CD4-positive, CD25-positive, alpha-beta regulatory T cell (primary cell): ENCODE measurements at regions not wholly inside any gene's neighbourhood (a gene's known extent, or its start where the extent isn't known, plus 50 kb on each side); places are given as distances from the start of the nearest gene placed in this dataset.

Experiments used
- ATAC-seq, 2 donors: fragments of 150-1000 bp; cut with Tn5 transposase; one replicate each; pipeline ENCODE4 v1.10.0; 2021; ENCODE audit warnings: low read depth in 2 of 2, moderate number of reproducible peaks in 2 of 2, moderate library complexity in 1 of 2
- DNase-seq, 3 donors: peaks; one replicate each; pipeline versions ENCODE4 v3.0.0 to v3.0.0-alpha.2; 2012 to 2022; ENCODE audit warnings: mixed read lengths in 1 of 3
- H3K27ac ChIP-seq: one replicate; pipeline ENCODE4 v1.7.0; 2013; ENCODE audit warnings: mild to moderate bottlenecking, low read length; ENCODE audit not compliant: insufficient read depth, poor library complexity, severe bottlenecking
- H3K27me3 ChIP-seq: one replicate; pipeline ENCODE4 v1.7.0; 2013; ENCODE audit warnings: low read length; ENCODE audit not compliant: control insufficient read depth, insufficient read depth
- H3K36me3 ChIP-seq: one replicate; pipeline ENCODE4 v1.7.0; 2013; ENCODE audit warnings: mild to moderate bottlenecking, low read length, moderate library complexity; ENCODE audit not compliant: control insufficient read depth, insufficient read depth
- H3K4me1 ChIP-seq: 2 replicates; pipeline ENCODE4 v1.7.0; 2013; ENCODE audit warnings: mild to moderate bottlenecking, low read length; ENCODE audit not compliant: insufficient read depth, control insufficient read depth, poor library complexity, severe bottlenecking
- H3K4me3 ChIP-seq: one replicate; pipeline ENCODE4 v1.7.0; 2013; ENCODE audit warnings: low read depth, mild to moderate bottlenecking, low read length, moderate library complexity
- H3K9me3 ChIP-seq, 2 experiments: 1 replicate in 1 of 2; 2 replicates in 1 of 2; pipeline ENCODE4 v1.7.0; 2013; ENCODE audit warnings: low read length in 2 of 2, mild to moderate bottlenecking in 1 of 2, moderate library complexity in 1 of 2; ENCODE audit not compliant: control insufficient read depth in 2 of 2
- H3K27ac Mint-ChIP-seq, 3 donors: one replicate each; pipeline ENCODE4 v1.8.0; 2020 to 2022; ENCODE audit warnings: mild to moderate bottlenecking in 3 of 3, mixed read lengths in 3 of 3, moderate library complexity in 2 of 3
- H3K27me3 Mint-ChIP-seq: one replicate; pipeline ENCODE4 v1.8.0; 2022; ENCODE audit warnings: mild to moderate bottlenecking, mixed read lengths
- H3K36me3 Mint-ChIP-seq: one replicate; pipeline ENCODE4 v1.8.0; 2020; ENCODE audit warnings: mixed read lengths
- H3K4me1 Mint-ChIP-seq, 4 donors: one replicate each; pipeline ENCODE4 v1.8.0; 2020 to 2022; ENCODE audit warnings: mixed read lengths in 4 of 4, mild to moderate bottlenecking in 1 of 4
- H3K4me3 Mint-ChIP-seq, 4 donors: one replicate each; pipeline ENCODE4 v1.8.0; 2020 to 2022; ENCODE audit warnings: mild to moderate bottlenecking in 4 of 4, mixed read lengths in 4 of 4, moderate library complexity in 3 of 4
- H3K9me3 Mint-ChIP-seq, 7 donors: one replicate each; pipeline ENCODE4 v1.8.0; 2020 to 2022; ENCODE audit warnings: mixed read lengths in 7 of 7, mild to moderate bottlenecking in 3 of 7, moderate library complexity in 2 of 7

DNA sequence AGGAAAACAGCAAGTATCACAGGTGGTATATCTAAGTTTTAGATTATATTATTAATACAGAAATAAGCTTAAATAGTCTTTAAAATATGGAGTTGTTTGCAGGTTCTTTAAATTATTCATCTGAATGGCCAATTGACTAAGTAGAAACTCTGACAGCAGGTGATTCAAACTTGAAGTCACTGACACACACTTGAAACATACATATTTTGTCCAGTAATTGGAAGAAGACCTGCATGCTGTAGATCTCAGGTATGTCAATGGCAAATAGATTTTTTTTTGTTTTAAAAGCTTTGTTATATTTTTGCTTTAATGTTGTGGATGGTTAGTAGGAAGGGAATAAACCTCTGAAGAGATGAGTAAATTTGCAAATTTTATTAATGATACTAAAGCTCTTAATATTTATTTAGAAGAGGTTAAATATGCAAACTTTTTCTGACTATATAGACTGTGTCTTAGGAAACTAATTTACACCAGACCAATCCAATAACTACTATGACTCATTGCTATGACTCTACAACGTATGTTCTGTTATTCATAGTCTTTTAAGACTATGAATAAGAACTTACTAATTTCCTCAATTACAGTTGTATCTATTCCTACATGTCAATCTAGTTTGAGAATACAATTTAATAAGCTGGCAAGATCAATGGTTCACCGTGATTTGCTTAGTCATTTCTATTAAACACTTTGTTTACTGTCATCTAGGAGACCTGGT, 53.9 kb upstream of the RORB start:
- H3K9me3 ChIP-seq = no peaks in the 10 kb centered on the region
- no peak overlapping the region for H3K4me3 ChIP-seq
- no peaks in the 10 kb centered on the region for H3K27me3 Mint-ChIP-seq
- no peaks in the 10 kb centered on the region for H3K4me1 Mint-ChIP-seq
- no peak overlapping the region for H3K27ac Mint-ChIP-seq
- H3K9me3 Mint-ChIP-seq = peaks cover 0 to 4% (median 0%) of the 10 kb centered on the region in 7 donors
- no peak overlapping the region for H3K4me3 Mint-ChIP-seq
- no peaks in the 10 kb centered on the region for H3K36me3 ChIP-seq
- H3K27me3 ChIP-seq = no peaks in the 10 kb centered on the region
- DNase-seq (no peak), ATAC-seq (no peak)
- no peaks in the 10 kb centered on the region for H3K36me3 Mint-ChIP-seq
- H3K4me1 ChIP-seq = no peaks in the 10 kb centered on the region
- H3K27ac ChIP-seq = no peak overlapping the region

DNA sequence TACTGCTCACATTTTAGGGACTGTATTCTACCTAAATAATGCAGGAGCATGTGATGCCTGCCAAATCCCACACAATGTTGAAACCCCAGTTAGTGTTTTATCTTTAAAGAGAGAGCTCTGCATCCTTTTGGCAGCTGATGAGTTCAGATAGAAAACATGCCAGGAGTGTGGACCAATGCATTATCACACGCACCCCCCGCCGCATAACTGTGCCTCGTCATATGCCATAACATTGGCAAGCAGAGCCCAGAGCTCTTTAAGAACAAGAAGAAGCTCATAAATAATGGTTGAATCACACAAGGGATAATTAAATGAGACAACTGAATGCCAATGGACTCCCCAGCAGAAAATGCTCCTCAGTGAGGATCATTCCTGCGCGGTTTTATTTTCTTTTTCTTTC, 52.8 kb upstream of the RORB start:
- Mint-ChIP-seq H3K9me3 (peaks cover 0 to 4% (median 0%) of the 10 kb centered on the region in 7 donors), H3K27ac (no peak overlapping the region), H3K36me3 (no peaks in the 10 kb centered on the region), H3K27me3 (no peaks in the 10 kb centered on the region), H3K4me3 (no peak overlapping the region), H3K4me1 (no peaks in the 10 kb centered on the region)
- no peak for DNase-seq
- Histone ChIP-seq H3K36me3 (no peaks in the 10 kb centered on the region), H3K4me3 (no peak overlapping the region), H3K4me1 (no peaks in the 10 kb centered on the region), H3K9me3 (no peaks in the 10 kb centered on the region), H3K27me3 (no peaks in the 10 kb centered on the region), H3K27ac (no peak overlapping the region)
- no peak for ATAC-seq
